SK-N-SH (cell line): ENCODE measurements at regions not wholly inside any gene's neighbourhood (a gene's known extent, or its start where the extent isn't known, plus 50 kb on each side); places are given as distances from the start of the nearest gene placed in this dataset.
A peak's percentile ranks its signal among the peaks of the same experiment; 100 is the strongest.

ENCODE experiments used
- CTCF ChIA-PET: fragments of 300-600, 350-600 bp; formaldehyde crosslinking; extraction: SDS; loops from one replicate; lab custom pipeline; 2021; lab: Yijun Ruan, JAX
- POLR2A ChIA-PET: fragments of 350-600 bp; sonication (Branson Sonifier 250); formaldehyde crosslinking; extraction: SDS; loops from one replicate; lab custom pipeline; 2020; ENCODE audit warnings: antibody characterized with exemption, inconsistent platforms; lab: Yijun Ruan, JAX
- DNase-seq: peaks from one replicate; pipeline ENCODE4 v3.0.0; 2012
- H2AFZ ChIP-seq: fragments of 200-600 bp; sonication (generic); 2 replicates; pipeline ENCODE4 v1.8.1; 2016; ENCODE audit warnings: antibody characterized with exemption, mild to moderate bottlenecking, low read depth
- H3F3A ChIP-seq: fragments of 200-600 bp; sonication (generic); replicated peaks from 2 replicates; pipeline ENCODE3; 2016; ENCODE audit warnings: antibody characterized with exemption, mild to moderate bottlenecking; ENCODE audit not compliant: insufficient read depth
- H3K27ac ChIP-seq, 2 experiments: fragments of 200-500 bp in 1 of 2; fragments of 200-600 bp in 1 of 2; sonication (Bioruptor generic) in 1 of 2; sonication (generic), shearing (Covaris generic) in 1 of 2; 2 replicates each; pipeline versions ENCODE4 v1.5.1 to v1.6.1; 2014 to 2016; ENCODE audit warnings: low read depth in 2 of 2, inconsistent platforms in 1 of 2, low read length in 1 of 2, mild to moderate bottlenecking in 1 of 2, mixed read lengths in 1 of 2
- H3K27me3 ChIP-seq: fragments of 200-600 bp; sonication (generic), shearing (Covaris generic); 2 replicates; pipeline ENCODE4 v1.6.1; 2016; ENCODE audit warnings: mixed run types; ENCODE audit not compliant: insufficient read depth
- H3K36me3 ChIP-seq, 2 experiments: fragments of 200-500 bp in 1 of 2; fragments of 200-600 bp in 1 of 2; sonication (Bioruptor generic) in 1 of 2; sonication (generic) in 1 of 2; replicated peaks in 1 of 2; 2 replicates each; pipeline versions ENCODE3 to v1.5.1; 2014 to 2016; ENCODE audit warnings: low read length in 1 of 2, mild to moderate bottlenecking in 1 of 2; ENCODE audit not compliant: insufficient read depth in 2 of 2, control insufficient read depth in 1 of 2
- H3K4me1 ChIP-seq, 2 experiments: fragments of 200-500 bp in 1 of 2; fragments of 200-600 bp in 1 of 2; sonication (Bioruptor generic) in 1 of 2; sonication (generic), shearing (Covaris generic) in 1 of 2; 2 replicates each; pipeline versions ENCODE4 v1.5.1 to v1.6.1; 2014 to 2016; ENCODE audit warnings: low read depth in 1 of 2, low read length in 1 of 2, mixed run types in 1 of 2; ENCODE audit not compliant: insufficient read depth in 2 of 2, control insufficient read depth in 1 of 2
- H3K4me2 ChIP-seq: fragments of 200-600 bp; sonication (generic), shearing (Covaris generic); 2 replicates; pipeline ENCODE4 v1.6.1; 2017; ENCODE audit warnings: mixed run types
- H3K4me3 ChIP-seq, 2 experiments: fragments of 200-500 bp in 1 of 2; fragments of 200-600 bp in 1 of 2; sonication (Bioruptor generic) in 1 of 2; sonication (generic), shearing (Covaris generic) in 1 of 2; 2 replicates each; pipeline versions ENCODE4 v1.5.1 to v1.8.1; 2014 to 2016; ENCODE audit warnings: low read depth in 2 of 2, inconsistent platforms in 1 of 2, low read length in 1 of 2, mild to moderate bottlenecking in 1 of 2, mixed read lengths in 1 of 2, moderate library complexity in 1 of 2
- H3K79me2 ChIP-seq: fragments of 200-600 bp; sonication (generic); 2 replicates; pipeline ENCODE4 v1.8.1; 2017; ENCODE audit warnings: mild to moderate bottlenecking; ENCODE audit not compliant: insufficient read depth
- H3K9ac ChIP-seq: fragments of 200-600 bp; sonication (generic); 2 replicates; pipeline ENCODE4 v1.6.1; 2017; ENCODE audit warnings: mixed run types
- H3K9me2 ChIP-seq: fragments of 200-600 bp; sonication (generic); 2 replicates; pipeline ENCODE4 v1.6.1; 2017; ENCODE audit warnings: mixed run types
- H3K9me3 ChIP-seq: fragments of 200-600 bp; sonication (generic); 2 replicates; pipeline ENCODE4 v1.6.1; 2017; ENCODE audit warnings: mixed run types, mild to moderate bottlenecking, moderate library complexity
- H4K20me1 ChIP-seq: fragments of 200-600 bp; sonication (generic); 2 replicates; pipeline ENCODE4 v1.6.1; 2017; ENCODE audit warnings: mild to moderate bottlenecking, mixed run types; ENCODE audit not compliant: insufficient read depth
- FOSL2 ChIP-seq: IDR thresholded peaks from 2 replicates; pipeline ENCODE4 v1.4.0; 2012; ENCODE audit warnings: low read depth, mild to moderate bottlenecking, moderate library complexity, borderline replicate concordance
- GABPA ChIP-seq: IDR thresholded peaks from 2 replicates; pipeline ENCODE4 v1.4.0; 2012; ENCODE audit warnings: low read depth, mild to moderate bottlenecking
- GATA2 ChIP-seq: sonication (generic); formaldehyde crosslinking; IDR thresholded peaks from 2 replicates; pipeline ENCODE4 v1.5.0; 2020; ENCODE audit warnings: mild to moderate bottlenecking, missing genetic modification reagents
- MAX ChIP-seq: IDR thresholded peaks from 2 replicates; pipeline ENCODE4 v1.4.0; 2012; ENCODE audit warnings: low read depth
- NRF1 ChIP-seq: IDR thresholded peaks from 2 replicates; pipeline ENCODE4 v1.6.1; 2012; ENCODE audit warnings: low read depth, mild to moderate bottlenecking, low read length
- POLR2AphosphoS5 ChIP-seq: IDR thresholded peaks from 2 replicates; pipeline ENCODE4 v1.6.1; 2012; ENCODE audit warnings: low read depth, low read length
- SIN3A ChIP-seq: IDR thresholded peaks from 2 replicates; pipeline ENCODE4 v1.6.1; 2012; ENCODE audit warnings: low read depth, mild to moderate bottlenecking, low read length, moderate library complexity, borderline replicate concordance
- TEAD4 ChIP-seq: IDR thresholded peaks from 2 replicates; pipeline ENCODE4 v1.4.0; 2012; ENCODE audit warnings: mild to moderate bottlenecking, borderline replicate concordance; ENCODE audit not compliant: insufficient read depth
- ZBTB33 ChIP-seq: IDR thresholded peaks from 2 replicates; pipeline ENCODE4 v1.4.0; 2012; ENCODE audit warnings: low read depth, borderline replicate concordance
- WGBS: methylation state at CpG from one replicate; pipeline ENCODE4 v1.1.6; 2017; ENCODE audit warnings: low lambda C conversion rate; 5-methylcytosine and 5-hydroxymethylcytosine counted together

GRCh38 chr3:8317661-8318649 is 183.7 kb upstream of the LMCD1 start (continued):
- no peak for TF ChIP-seq FOSL2

- Histone ChIP-seq H3F3A (no peaks in the 10 kb centered on the region), H4K20me1 (no peaks in the 10 kb centered on the region), H3K9ac (no peak overlapping the region), H2AFZ (no peak overlapping the region), H3K4me2 (no peak overlapping the region), H3K27me3 (no peaks in the 10 kb centered on the region), H3K9me2 (no peaks in the 10 kb centered on the region), H3K79me2 (no peaks in the 10 kb centered on the region), H3K36me3 (no peaks in the 10 kb centered on the region), H3K27ac (peak overlapping the region in 1 of 2 experiments; percentile 17; a peak in 1 of 4 replicates), H3K4me3 (no peak overlapping the region), H3K4me1 (peaks cover 5 to 11% of the 10 kb centered on the region in 2 experiments; a peak in 3 of 4 replicates), H3K9me3 (no peaks in the 10 kb centered on the region)
- DNase-seq = no peak
- ChIA-PET POLR2A (no interaction called here), CTCF (interaction anchor here (1.0 to 2.9 kb wide), 5 partner anchors 18 to 97 kb away, joined by 3 to 8 read pairs (median 5); no protein-coding TSS in a partner anchor)
- no peak for TF ChIP-seq GATA2 (CRISPR knock-in tag)
- no peak for TF ChIP-seq POLR2AphosphoS5
- WGBS = 8% methylated on average over 2 of the region's 2 CpGs
These were observed 181.5 kb upstream of the LMCD1 start for GRCh38 chr3:8319935-8320634.

- 73% methylated on average over 6 of the region's 6 CpGs for WGBS
- no peak for TF ChIP-seq MAX
- no peak for TF ChIP-seq GABPA
- no peak for TF ChIP-seq TEAD4
- no peak for TF ChIP-seq POLR2AphosphoS5
- TF ChIP-seq ZBTB33 = no peak
- no peak for TF ChIP-seq NRF1
- no peak for TF ChIP-seq GATA2 (CRISPR knock-in tag)
- no peak for TF ChIP-seq SIN3A
- no peaks in the 10 kb centered on the region for H3K27me3 ChIP-seq
- H3F3A ChIP-seq = no peaks in the 10 kb centered on the region
- no peak overlapping the region for H2AFZ ChIP-seq
- CTCF ChIA-PET = interaction anchor here (1.0 to 2.9 kb wide), 4 partner anchors 12 to 97 kb away, joined by 3 to 8 read pairs (median 4); no protein-coding TSS in a partner anchor
- no peaks in the 10 kb centered on the region for H3K9me2 ChIP-seq
- no peak overlapping the region for H3K9ac ChIP-seq
- H3K27ac ChIP-seq = peak overlapping the region in 1 of 2 experiments; percentile 17; a peak in 1 of 4 replicates
- H3K4me3 ChIP-seq = no peak overlapping the region
- no peaks in the 10 kb centered on the region for H4K20me1 ChIP-seq
- no peak overlapping the region for H3K4me2 ChIP-seq
- no peaks in the 10 kb centered on the region for H3K36me3 ChIP-seq
- H3K9me3 ChIP-seq = no peaks in the 10 kb centered on the region
- H3K4me1 ChIP-seq = peaks cover 0 to 11% of the 10 kb centered on the region in 2 experiments; a peak in 3 of 4 replicates
- POLR2A ChIA-PET = no interaction called here
- H3K79me2 ChIP-seq = no peaks in the 10 kb centered on the region
- no peak for DNase-seq
These were observed 180.7 kb upstream of the LMCD1 start for GRCh38 chr3:8320711-8321458.
